PC-3 (cell line): ENCODE measurements at regions not wholly inside any gene's neighbourhood (a gene's known extent, or its start where the extent isn't known, plus 50 kb on each side); places are given as distances from the start of the nearest gene placed in this dataset.

Source experiments
- CTCF ChIP-seq: fragments of 300-600 bp; sonication (generic); conservative IDR thresholded peaks from 2 replicates; pipeline ENCODE4 v1.5.1; 2017; ENCODE audit warnings: antibody characterized with exemption, low read depth, mild to moderate bottlenecking, low read length
- EZH2 ChIP-seq: fragments of 300-600 bp; sonication (generic); IDR thresholded peaks from one replicate; pipeline ENCODE4 v1.6.1; 2017; ENCODE audit warnings: antibody characterized with exemption, mild to moderate bottlenecking, low read length; ENCODE audit not compliant: unreplicated experiment
- EZH2phosphoT487 ChIP-seq: fragments of 300-600 bp; sonication (generic); IDR thresholded peaks from 2 replicates; pipeline ENCODE4 v1.6.1; 2018; ENCODE audit warnings: mild to moderate bottlenecking, antibody characterized with exemption, low read length, borderline replicate concordance

GRCh38 chrX:84666086-84666485 is 163.8 kb upstream of the HDX start:
- TF ChIP-seq CTCF (no peak), EZH2 (no peak), EZH2phosphoT487 (no peak)
